Caco-2 (cell line): ENCODE measurements at regions not wholly inside any gene's neighbourhood (a gene's known extent, or its start where the extent isn't known, plus 50 kb on each side); places are given as distances from the start of the nearest gene placed in this dataset.

ENCODE experiments used
- BruUV-seq: library from RNA; stranded (reverse); fragments of 400-500 nt; replicated peaks from 2 replicates; lab custom pipeline; 2021; lab: Mats Ljungman, UMichigan
- CTCF ChIA-PET: fragments of 300-600 bp; sonication (Branson Sonifier 250); formaldehyde crosslinking; loops from one replicate; lab custom pipeline; 2022; ENCODE audit warnings: antibody characterized with exemption; lab: Charles Lee
- POLR2A ChIA-PET: fragments of 300-600 bp; sonication (Branson Sonifier 250); formaldehyde crosslinking; loops from one replicate; lab custom pipeline; 2022; ENCODE audit warnings: antibody characterized with exemption; lab: Charles Lee
- DNase-seq, 2 experiments: peaks; one replicate each; pipeline versions ENCODE4 v3.0.0 to v3.0.0-alpha.2; 2020 to 2022
- H3K27me3 ChIP-seq: replicated peaks from 2 replicates; pipeline ENCODE4 v1.6.0; 2011; ENCODE audit warnings: low read length; ENCODE audit not compliant: control insufficient read depth, insufficient read depth
- H3K36me3 ChIP-seq: 2 replicates; pipeline ENCODE4 v1.5.1; 2011; ENCODE audit warnings: low read length; ENCODE audit not compliant: control insufficient read depth, insufficient read depth
- H3K4me1 ChIP-seq: fragments of 250-450 bp; sonication (Bioruptor Pico); 2 replicates; pipeline ENCODE4 v1.5.1; 2020; ENCODE audit warnings: mild to moderate bottlenecking
- H3K4me3 ChIP-seq: 2 replicates; pipeline ENCODE4 v1.5.1; 2011; ENCODE audit warnings: low read depth, mild to moderate bottlenecking, control low read depth, low read length
- H3K9me3 ChIP-seq: fragments of 250-450 bp; sonication (Bioruptor Pico); 2 replicates; pipeline ENCODE4 v1.5.1; 2020; ENCODE audit warnings: mild to moderate bottlenecking, moderate library complexity
- H3K27ac Mint-ChIP-seq: one replicate; pipeline ENCODE4 v1.8.0; 2022; ENCODE audit warnings: mixed read lengths; ENCODE audit not compliant: unreplicated experiment
- H3K27me3 Mint-ChIP-seq: one replicate; pipeline ENCODE4 v1.8.0; 2022; ENCODE audit warnings: mixed read lengths; ENCODE audit not compliant: insufficient read depth, unreplicated experiment
- H3K36me3 Mint-ChIP-seq: one replicate; pipeline ENCODE4 v1.8.0; 2022; ENCODE audit warnings: mild to moderate bottlenecking, mixed read lengths; ENCODE audit not compliant: insufficient read depth, unreplicated experiment
- H3K4me1 Mint-ChIP-seq: one replicate; pipeline ENCODE4 v1.8.0; 2022; ENCODE audit warnings: low read depth, mixed read lengths; ENCODE audit not compliant: unreplicated experiment
- H3K4me3 Mint-ChIP-seq: one replicate; pipeline ENCODE4 v1.8.0; 2022; ENCODE audit warnings: mild to moderate bottlenecking, moderate library complexity, mixed read lengths; ENCODE audit not compliant: unreplicated experiment
- H3K9me3 Mint-ChIP-seq: one replicate; pipeline ENCODE4 v1.8.0; 2022; ENCODE audit warnings: mixed read lengths; ENCODE audit not compliant: unreplicated experiment
- intact Hi-C: fragments of 100-400 bp; cut with micrococcal nuclease; formaldehyde crosslinking; loops from one replicate; pipeline ENCODE4 v1.10.0; 2022; ENCODE audit not compliant: unreplicated experiment
- TF ChIP-seq, protein P1 (sequence below), 2 experiments: fragments of 200-600 bp in 1 of 2; IDR thresholded peaks; 1 replicate in 1 of 2; 2 replicates in 1 of 2; pipeline versions ENCODE4 v1.5.1 to v1.8.0; 2011 to 2022; ENCODE audit warnings: antibody characterized with exemption in 1 of 2, control low read depth in 1 of 2, inconsistent platforms in 1 of 2, low read depth in 1 of 2, low read length in 1 of 2, mild to moderate bottlenecking in 1 of 2, moderate library complexity in 1 of 2; ENCODE audit not compliant: insufficient read depth in 1 of 2, severe bottlenecking in 1 of 2, unreplicated experiment in 1 of 2

DNA sequence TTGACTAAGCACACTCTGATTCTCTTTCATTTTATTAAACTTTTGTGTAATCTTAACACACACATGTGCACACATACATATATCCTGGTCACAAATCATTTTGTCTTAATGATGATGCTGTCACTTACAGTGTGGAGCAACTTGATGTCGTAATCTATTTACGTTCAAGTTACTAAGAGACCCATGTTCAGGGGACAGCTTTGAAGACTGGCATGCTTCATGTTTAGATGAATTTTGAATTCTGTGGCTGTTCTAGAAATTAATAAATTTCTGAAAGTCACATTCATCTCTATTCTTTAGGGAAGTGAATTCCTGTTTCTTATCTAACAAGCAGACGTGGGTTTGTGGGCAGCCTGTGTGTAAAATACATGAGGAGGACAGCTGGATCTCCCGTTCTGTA is 1637.8 kb downstream of the PLA2G4A start:
- no peak for DNase-seq
- ChIA-PET POLR2A (no interaction called here), CTCF (no interaction called here)
- H3K4me1 ChIP-seq, result no peaks in the 10 kb centered on the region
- no peaks in the 10 kb centered on the region for H3K27me3 Mint-ChIP-seq
- H3K9me3 ChIP-seq, result no peaks in the 10 kb centered on the region
- no peaks in the 10 kb centered on the region for H3K9me3 Mint-ChIP-seq
- no peaks in the 10 kb centered on the region for H3K4me1 Mint-ChIP-seq
- no TSS peak for BruUV-seq
- H3K36me3 Mint-ChIP-seq, result no peaks in the 10 kb centered on the region
- TF ChIP-seq, protein P1, sequence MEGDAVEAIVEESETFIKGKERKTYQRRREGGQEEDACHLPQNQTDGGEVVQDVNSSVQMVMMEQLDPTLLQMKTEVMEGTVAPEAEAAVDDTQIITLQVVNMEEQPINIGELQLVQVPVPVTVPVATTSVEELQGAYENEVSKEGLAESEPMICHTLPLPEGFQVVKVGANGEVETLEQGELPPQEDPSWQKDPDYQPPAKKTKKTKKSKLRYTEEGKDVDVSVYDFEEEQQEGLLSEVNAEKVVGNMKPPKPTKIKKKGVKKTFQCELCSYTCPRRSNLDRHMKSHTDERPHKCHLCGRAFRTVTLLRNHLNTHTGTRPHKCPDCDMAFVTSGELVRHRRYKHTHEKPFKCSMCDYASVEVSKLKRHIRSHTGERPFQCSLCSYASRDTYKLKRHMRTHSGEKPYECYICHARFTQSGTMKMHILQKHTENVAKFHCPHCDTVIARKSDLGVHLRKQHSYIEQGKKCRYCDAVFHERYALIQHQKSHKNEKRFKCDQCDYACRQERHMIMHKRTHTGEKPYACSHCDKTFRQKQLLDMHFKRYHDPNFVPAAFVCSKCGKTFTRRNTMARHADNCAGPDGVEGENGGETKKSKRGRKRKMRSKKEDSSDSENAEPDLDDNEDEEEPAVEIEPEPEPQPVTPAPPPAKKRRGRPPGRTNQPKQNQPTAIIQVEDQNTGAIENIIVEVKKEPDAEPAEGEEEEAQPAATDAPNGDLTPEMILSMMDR (IDR thresholded peaks at IDR 0.05; ENCODE audit: insufficient read depth in 1 of 2, low read depth in 1 of 2, low read length in 1 of 2, severe bottlenecking in 1 of 2, unreplicated experiment in 1 of 2), result no peak
- H3K27me3 ChIP-seq, result no peaks in the 10 kb centered on the region
- no peaks in the 10 kb centered on the region for H3K36me3 ChIP-seq
- no peak overlapping the region for H3K4me3 ChIP-seq
- no peak overlapping the region for H3K4me3 Mint-ChIP-seq
- intact Hi-C loops, result no loop called here
- H3K27ac Mint-ChIP-seq, result no peak overlapping the region

DNA sequence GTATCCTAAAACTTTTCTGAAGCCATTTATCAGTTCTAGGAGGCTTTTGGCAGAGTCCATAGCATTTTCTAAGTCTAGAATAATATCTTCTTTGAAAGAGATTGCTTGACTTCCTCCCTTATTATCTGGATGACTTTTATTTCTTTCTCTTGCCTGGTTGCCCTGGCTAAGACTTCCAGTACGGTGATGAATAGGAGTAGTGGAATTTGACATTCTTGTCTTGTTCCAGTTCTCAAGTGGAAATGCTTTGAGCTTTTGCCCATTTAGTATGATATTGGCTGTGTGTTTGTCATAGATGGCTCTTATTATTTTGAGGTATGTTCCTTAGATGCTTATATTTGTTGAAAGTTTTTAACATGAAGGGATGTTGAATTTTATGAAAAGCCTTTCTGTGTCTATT is 1647.9 kb downstream of the PLA2G4A start:
- Mint-ChIP-seq H3K27me3 (peaks cover 2% of the 10 kb centered on the region), H3K27ac (no peak overlapping the region), H3K4me3 (no peak overlapping the region), H3K9me3 (no peaks in the 10 kb centered on the region), H3K4me1 (no peaks in the 10 kb centered on the region), H3K36me3 (no peaks in the 10 kb centered on the region)
- intact Hi-C loops, result no loop called here
- Histone ChIP-seq H3K36me3 (no peaks in the 10 kb centered on the region), H3K4me1 (no peaks in the 10 kb centered on the region), H3K27me3 (no peaks in the 10 kb centered on the region), H3K9me3 (no peaks in the 10 kb centered on the region), H3K4me3 (no peak overlapping the region)
- DNase-seq, result no peak
- TF ChIP-seq, protein P1 (IDR thresholded peaks at IDR 0.05; ENCODE audit: insufficient read depth in 1 of 2, low read depth in 1 of 2, low read length in 1 of 2, severe bottlenecking in 1 of 2, unreplicated experiment in 1 of 2), result no peak
- POLR2A ChIA-PET, result no interaction called here
- BruUV-seq, result no TSS peak
- CTCF ChIA-PET, result no interaction called here

DNA sequence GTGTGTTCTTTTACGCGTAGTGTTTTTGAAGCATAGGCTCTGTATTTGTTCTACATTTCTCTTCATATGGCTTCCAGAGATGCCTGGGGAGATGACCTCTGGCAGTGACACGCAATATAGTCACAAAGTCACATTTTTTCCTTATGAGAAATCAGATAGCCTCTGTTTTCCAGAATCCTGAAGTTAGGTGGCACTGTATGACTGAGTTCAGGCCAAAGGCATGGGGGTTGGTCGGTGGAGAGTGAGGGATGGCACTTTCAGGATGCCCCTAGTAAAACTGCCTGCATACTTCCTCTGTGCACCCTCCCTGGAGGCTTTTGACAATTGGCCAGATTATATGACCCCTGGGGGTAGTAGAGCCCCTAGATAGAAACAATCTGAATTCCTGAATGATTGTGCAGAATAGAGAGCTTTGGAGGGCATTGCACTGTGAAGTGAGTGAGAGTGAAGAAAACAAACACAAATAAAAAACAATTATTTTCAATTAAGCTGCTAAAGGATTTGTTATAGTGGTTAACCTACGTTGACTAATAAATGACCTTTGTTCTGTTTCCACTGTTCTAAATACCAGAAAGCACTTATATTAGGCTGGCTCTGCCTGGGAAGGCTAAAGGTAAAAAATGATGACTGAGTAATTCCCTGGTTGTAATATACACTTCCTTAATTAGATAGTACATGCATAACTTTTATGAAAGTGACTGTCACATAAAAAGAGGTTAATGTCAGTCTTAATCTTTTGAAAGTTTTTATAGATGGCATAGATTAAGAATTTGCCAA is 1660.8 kb downstream of the PLA2G4A start:
- Histone ChIP-seq H3K27me3 (no peaks in the 10 kb centered on the region), H3K36me3 (no peaks in the 10 kb centered on the region), H3K9me3 (no peaks in the 10 kb centered on the region), H3K4me1 (0 out of 2 replicates have a peak, but pooled peaks cover 6% of the 10 kb centered on the region), H3K4me3 (no peak overlapping the region)
- Mint-ChIP-seq H3K36me3 (no peaks in the 10 kb centered on the region), H3K4me1 (peaks cover 6% of the 10 kb centered on the region), H3K9me3 (no peaks in the 10 kb centered on the region), H3K27me3 (no peaks in the 10 kb centered on the region), H3K27ac (no peak overlapping the region), H3K4me3 (no peak overlapping the region)
- CTCF ChIA-PET, result no interaction called here
- intact Hi-C loops, result no loop called here
- POLR2A ChIA-PET, result no interaction called here
- DNase-seq, result no peak
- no TSS peak for BruUV-seq
- TF ChIP-seq, protein P1 (IDR thresholded peaks at IDR 0.05; ENCODE audit: insufficient read depth in 1 of 2, low read depth in 1 of 2, low read length in 1 of 2, severe bottlenecking in 1 of 2, unreplicated experiment in 1 of 2), result no peak
